Transverse colon (tissue), 4 donors: ENCODE measurements at regions not wholly inside any gene's neighbourhood (a gene's known extent, or its start where the extent isn't known, plus 50 kb on each side); places are given as distances from the start of the nearest gene placed in this dataset.

Experiments used
- EP300 ChIP-seq: sonication (generic); formaldehyde crosslinking; IDR thresholded peaks from one replicate; pipeline ENCODE4 v1.6.1; 2017; ENCODE audit warnings: antibody characterized with exemption, low read depth
- POLR2A ChIP-seq: fragments of 450-650 bp; IDR thresholded peaks from one replicate; pipeline ENCODE4 v1.6.1; 2016; ENCODE audit warnings: antibody characterized with exemption, mild to moderate bottlenecking, moderate library complexity
- POLR2AphosphoS5 ChIP-seq, 3 donors: sonication (generic); formaldehyde crosslinking; IDR thresholded peaks; one replicate each; pipeline ENCODE4 v1.6.1; 2016; ENCODE audit warnings: antibody characterized with exemption in 3 of 3
- TF ChIP-seq, protein P1 (sequence below), 5 experiments: fragments of 200-600 bp in 3 of 5; fragments of 450-650 bp in 2 of 5; sonication (generic) in 3 of 5; IDR thresholded peaks; 1 replicate in 2 of 5; 2 replicates in 3 of 5; pipeline ENCODE4 v1.5.1; 2016 to 2017; ENCODE audit warnings: antibody characterized with exemption in 5 of 5, inconsistent platforms in 3 of 5, mild to moderate bottlenecking in 2 of 5, moderate library complexity in 1 of 5

- TF ChIP-seq EP300 = no peak
- TF ChIP-seq, protein P1, sequence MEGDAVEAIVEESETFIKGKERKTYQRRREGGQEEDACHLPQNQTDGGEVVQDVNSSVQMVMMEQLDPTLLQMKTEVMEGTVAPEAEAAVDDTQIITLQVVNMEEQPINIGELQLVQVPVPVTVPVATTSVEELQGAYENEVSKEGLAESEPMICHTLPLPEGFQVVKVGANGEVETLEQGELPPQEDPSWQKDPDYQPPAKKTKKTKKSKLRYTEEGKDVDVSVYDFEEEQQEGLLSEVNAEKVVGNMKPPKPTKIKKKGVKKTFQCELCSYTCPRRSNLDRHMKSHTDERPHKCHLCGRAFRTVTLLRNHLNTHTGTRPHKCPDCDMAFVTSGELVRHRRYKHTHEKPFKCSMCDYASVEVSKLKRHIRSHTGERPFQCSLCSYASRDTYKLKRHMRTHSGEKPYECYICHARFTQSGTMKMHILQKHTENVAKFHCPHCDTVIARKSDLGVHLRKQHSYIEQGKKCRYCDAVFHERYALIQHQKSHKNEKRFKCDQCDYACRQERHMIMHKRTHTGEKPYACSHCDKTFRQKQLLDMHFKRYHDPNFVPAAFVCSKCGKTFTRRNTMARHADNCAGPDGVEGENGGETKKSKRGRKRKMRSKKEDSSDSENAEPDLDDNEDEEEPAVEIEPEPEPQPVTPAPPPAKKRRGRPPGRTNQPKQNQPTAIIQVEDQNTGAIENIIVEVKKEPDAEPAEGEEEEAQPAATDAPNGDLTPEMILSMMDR (IDR thresholded peaks at IDR 0.05) = no peak
- no peak for TF ChIP-seq POLR2A
- TF ChIP-seq POLR2AphosphoS5 (IDR thresholded peaks at IDR 0.05) = no peak
Observed at GRCh38 chr11:79922641-79923040, 481.8 kb upstream of the TENM4 start.
